HG03521 (cell line): ENCODE measurements at regions not wholly inside any gene's neighbourhood (a gene's known extent, or its start where the extent isn't known, plus 50 kb on each side); places are given as distances from the start of the nearest gene placed in this dataset.
A peak's percentile ranks its signal among the peaks of the same experiment; 100 is the strongest.
"Not testable (repeated sequence)": the region's sequence is repeated elsewhere in the genome, so short reads cannot be mapped to it uniquely, and the experiment has no call there.

Source experiments
- ATAC-seq: cut with Tn5 transposase; IDR thresholded peaks from one replicate; pipeline ENCODE4 v1.9.1; 2021; ENCODE audit warnings: mild to moderate bottlenecking, moderate library complexity; ENCODE audit not compliant: unreplicated experiment

GRCh38 chr5:93682471-93683404, 58.7 kb downstream of the POU5F2 start:
- ATAC-seq = not testable (repeated sequence)

- ATAC-seq = no peak
These were observed 60.0 kb downstream of the POU5F2 start for GRCh38 chr5:93681432-93681831.

DNA sequence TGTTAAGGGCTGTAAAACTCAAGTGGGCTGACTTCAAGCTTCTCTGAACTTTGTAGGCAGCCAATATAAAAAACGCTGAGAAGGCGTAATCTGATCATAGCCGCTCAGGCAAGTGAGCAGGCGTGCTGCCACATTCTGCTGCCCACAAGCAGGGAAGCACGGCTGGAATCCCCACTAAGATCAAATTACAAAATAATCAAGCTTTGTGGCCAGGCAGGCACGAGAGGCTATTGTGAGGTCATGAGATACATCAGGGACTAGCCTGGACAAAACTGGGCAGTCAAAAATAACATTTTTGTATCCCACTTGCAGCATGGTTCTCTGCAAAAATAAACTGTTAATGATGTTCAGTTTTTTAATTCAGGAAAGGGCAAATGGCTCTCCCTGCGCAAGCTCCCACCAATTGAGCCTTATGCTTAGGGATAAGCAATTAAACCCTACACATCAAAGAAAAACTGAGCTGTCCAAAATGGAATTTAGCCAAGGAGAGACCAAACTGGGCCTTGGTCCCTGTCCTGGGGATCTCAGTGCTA, 64.0 kb downstream of the POU5F2 start:
- no peak for ATAC-seq

GRCh38 chr5:93676704-93677103, 64.7 kb downstream of the POU5F2 start:
- no peak for ATAC-seq

- peak; percentile 49 for ATAC-seq
These were observed 65.6 kb downstream of the POU5F2 start for GRCh38 chr5:93675460-93676450.

DNA sequence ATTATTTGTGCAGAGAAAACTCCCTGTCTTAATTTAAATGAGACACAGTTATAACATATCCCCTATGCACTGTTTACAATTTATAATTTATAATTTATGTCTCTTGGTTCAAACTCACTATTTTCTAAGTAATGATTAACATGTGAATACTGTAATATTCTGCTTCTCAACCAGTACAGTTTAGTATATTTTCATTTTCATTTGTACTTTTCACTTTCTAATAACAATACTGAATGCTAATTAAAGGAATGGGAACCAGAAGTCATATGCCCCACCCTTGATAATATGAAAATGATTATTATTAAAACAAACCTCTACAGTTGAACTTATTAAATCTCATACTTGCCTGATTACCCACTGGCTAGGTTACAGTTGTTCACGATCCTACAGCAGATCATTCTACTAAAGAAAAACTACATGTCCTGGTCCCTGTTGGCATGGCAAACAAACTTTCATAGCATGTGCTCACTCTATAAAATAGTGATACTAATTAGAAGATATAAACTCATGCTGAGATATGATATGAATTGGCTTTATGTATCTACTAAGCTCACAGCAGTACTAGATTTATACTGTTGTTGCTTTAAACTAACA, 66.4 kb downstream of the POU5F2 start:
- ATAC-seq = peak; percentile 30

GRCh38 chr5:93674138-93674537, 67.3 kb downstream of the POU5F2 start:
- no peak for ATAC-seq

DNA sequence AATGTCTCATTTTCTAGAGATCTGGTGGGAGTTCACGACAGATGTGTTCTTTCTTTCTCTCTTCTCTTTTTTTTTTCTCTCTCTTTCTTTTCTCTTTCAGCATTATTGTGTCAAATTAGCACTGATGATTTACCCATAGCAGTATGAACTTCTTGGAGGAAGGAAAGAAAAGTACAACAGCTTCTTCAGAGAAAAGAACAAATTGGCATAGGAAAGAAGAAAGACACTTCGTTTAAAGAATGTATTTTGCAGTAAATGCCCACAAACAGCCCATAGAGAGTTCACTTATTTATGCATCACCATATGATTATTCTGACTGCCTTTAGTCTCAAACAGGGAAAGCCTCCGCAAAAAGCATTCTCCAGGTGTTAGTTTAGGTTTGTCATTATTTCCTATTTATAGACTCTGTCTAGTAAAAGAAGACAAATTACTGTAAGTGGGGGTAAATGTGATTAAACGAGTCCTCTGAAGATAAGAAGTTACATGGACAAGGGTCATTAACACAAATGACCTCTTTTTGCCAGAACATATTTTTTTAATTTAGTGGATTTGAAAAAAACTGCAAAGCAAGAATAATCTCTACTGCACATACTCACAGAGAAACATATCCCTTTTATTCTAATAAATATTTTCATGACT, 68.0 kb downstream of the POU5F2 start:
- no peak for ATAC-seq

DNA sequence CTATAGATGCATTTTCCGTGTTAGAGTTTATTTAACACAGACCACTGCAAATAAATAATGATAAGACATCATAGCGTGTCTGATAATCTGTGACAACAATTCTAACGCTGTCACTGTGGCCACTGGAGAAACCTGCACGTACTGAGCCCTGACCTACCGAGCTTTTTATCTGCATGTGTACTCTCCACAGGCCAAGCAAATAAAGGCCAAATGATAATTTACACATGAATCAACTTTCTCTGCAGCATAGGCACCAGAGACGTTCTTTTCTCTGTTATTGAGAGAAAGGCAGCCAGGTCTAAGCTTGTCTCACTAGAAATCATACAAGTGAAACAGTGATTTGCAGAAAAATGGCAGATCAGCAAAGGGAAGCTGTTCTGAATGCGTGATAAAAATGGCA, 75.8 kb downstream of the POU5F2 start:
- ATAC-seq = no peak

DNA sequence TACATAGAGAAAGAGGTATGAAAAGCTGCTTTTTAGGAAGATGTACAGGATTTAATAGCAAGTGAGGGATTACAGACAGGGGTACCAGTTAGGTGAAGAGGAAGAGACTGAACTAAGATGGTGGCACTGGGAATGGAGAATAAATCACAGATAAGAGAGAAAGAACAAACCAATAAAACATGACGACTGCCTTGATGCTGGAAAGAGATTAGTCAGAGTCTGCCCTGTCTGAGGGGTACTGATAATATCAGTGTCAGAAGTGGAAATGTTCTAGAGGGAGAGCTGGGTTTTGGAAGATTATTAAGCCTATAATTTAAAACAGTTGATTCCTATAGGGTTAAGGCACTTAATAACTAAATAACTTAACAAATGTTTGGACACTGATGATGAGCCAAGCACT, 77.7 kb downstream of the NR2F1 start:
- no peak for ATAC-seq

DNA sequence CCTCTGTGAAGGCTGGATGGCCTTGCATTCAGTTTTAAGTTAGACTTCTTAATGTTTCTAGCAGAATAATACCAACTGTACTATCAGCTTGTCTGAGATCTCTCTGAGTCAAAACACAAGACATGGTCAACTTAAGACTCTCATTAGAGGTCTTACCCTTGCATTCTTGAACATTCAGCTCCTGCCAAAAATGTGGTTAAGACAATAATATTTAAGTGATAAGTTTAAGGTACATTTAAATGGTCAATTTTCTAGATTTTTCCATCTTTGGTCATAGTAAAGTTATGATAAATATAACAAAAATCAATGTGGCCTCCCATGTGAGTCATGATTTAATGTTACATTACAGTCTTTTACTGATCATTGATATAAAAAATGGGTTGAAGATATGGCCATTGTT, 75.0 kb downstream of the NR2F1 start:
- no peak for ATAC-seq

DNA sequence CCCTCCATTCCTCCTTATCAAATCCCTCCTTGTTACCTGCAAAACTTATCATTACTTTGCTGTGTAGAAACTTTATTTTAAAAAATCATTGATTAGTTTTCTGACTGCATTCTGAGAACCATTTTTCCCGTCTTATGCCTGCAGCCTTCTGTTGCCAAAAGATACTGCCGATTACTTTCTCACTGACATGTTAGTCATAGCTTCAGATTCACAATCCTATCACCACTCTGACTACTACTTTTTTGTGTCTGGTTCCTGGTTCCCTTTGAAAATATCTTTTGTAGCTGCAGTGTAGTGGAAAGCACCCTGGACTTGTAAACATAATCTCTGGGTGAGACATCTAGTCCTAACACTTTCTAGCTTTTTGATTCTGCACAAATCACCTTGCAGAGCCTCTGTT, 71.7 kb downstream of the NR2F1 start:
- no peak for ATAC-seq

- no peak for ATAC-seq
These were observed 70.7 kb downstream of the NR2F1 start for GRCh38 chr5:93653716-93654115.

DNA sequence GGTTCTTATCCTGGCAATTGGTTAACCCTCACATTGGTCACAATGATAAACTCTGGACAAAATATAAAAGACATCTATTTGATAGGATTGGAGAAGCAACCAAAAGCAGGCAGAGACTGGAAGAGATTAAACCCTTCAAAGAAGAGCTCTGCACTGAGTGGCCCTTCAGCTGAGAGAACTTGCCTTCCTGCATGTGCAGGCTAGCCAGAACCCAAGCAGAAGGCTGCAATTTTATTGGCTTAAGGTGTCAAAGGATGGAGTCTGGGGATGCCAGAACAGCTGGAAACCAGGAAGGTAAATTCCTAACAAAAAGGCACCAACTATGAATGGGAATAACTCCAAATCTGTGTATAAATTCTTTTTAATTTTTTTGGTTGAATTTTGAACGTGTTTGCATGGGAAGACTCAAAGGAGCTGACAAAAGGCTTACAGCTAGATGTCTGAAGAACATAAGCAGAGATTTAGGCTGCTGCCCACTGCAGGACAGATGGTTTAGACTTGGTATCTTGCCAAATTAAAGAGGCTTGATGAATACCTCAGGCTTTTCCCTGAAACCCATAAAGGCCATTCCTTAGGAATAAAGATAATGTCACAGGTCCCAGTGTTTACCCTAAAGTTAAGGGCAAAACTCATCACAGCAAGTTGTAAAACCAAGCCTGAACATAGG, 66.3 kb downstream of the NR2F1 start:
- no peak for ATAC-seq

- ATAC-seq = no peak
These were observed 61.7 kb downstream of the NR2F1 start for GRCh38 chr5:93644760-93645159.
